SK-N-MC (cell line): ENCODE measurements at regions not wholly inside any gene's neighbourhood (a gene's known extent, or its start where the extent isn't known, plus 50 kb on each side); places are given as distances from the start of the nearest gene placed in this dataset.

Experiments used
- EZH2 ChIP-seq: fragments of 200-600 bp; sonication (generic); IDR thresholded peaks from one replicate; pipeline ENCODE4 v1.6.1; 2017; ENCODE audit warnings: antibody characterized with exemption
- FOXP2 ChIP-seq: optimal IDR thresholded peaks from 2 replicates; pipeline ENCODE3; 2011; ENCODE audit warnings: mild to moderate bottlenecking, moderate library complexity; ENCODE audit not compliant: insufficient read depth; ENCODE audit errors: extremely low read length, control extremely low read depth
- POLR2AphosphoS5 ChIP-seq: IDR thresholded peaks from 2 replicates; pipeline ENCODE4 v1.6.1; 2012; ENCODE audit warnings: mild to moderate bottlenecking, low read depth, low read length, borderline replicate concordance

DNA sequence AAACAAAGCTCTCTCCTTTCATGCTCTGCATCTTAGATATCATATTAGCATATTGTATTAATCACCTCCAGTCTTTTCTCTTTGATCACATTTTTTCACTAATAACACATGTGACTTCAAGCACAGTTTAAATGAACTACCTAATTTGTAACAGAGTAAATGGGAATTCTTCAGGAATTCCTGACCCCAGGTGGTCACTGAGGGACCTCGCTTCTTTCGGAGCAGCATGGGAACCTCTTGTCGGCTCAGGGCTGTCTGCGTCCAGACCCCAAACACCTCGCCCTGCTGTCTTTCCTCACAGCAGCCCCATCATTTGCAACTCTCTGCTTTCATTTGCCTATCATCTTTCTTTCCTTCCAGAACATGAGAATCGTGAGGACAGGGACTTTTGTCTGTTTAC, 103.5 kb downstream of the DACT2 start:
- TF ChIP-seq POLR2AphosphoS5, result no peak
- no peak for TF ChIP-seq EZH2
- TF ChIP-seq FOXP2, result no peak
